ENCODE measurements at regions not wholly inside any gene's neighbourhood (a gene's known extent, or its start where the extent isn't known, plus 50 kb on each side); places are given as distances from the start of the nearest gene placed in this dataset.

GRCh38 chr18:51463483-51464136, 266.1 kb upstream of the MEX3C start (continued):
- TF ChIP-seq ZBTB33 (IDR thresholded peaks at IDR 0.05; ENCODE audit: extremely low read depth, insufficient replicate concordance, low read length) (no peak), SIN3A (IDR thresholded peaks at IDR 0.05; ENCODE audit: low read depth) (no peak), TCF7L2 (IDR thresholded peaks at IDR 0.05; ENCODE audit: borderline replicate concordance, extremely low read depth, insufficient read depth, insufficient read length) (no peak), ZFX (IDR thresholded peaks at IDR 0.05) (no peak), SP1 (IDR thresholded peaks at IDR 0.05; ENCODE audit: low read depth) (no peak), POLR2A (IDR thresholded peaks at IDR 0.05; ENCODE audit: borderline replicate concordance, extremely low read depth, insufficient read depth, insufficient read length) (no peak), POLR2AphosphoS5 (IDR thresholded peaks at IDR 0.05; ENCODE audit: low read depth, low read length) (no peak), EZH2 (IDR thresholded peaks at IDR 0.05) (no peak), EZH2phosphoT487 (IDR thresholded peaks at IDR 0.05; ENCODE audit: borderline replicate concordance) (no peak), RAD21 (IDR thresholded peaks at IDR 0.05; ENCODE audit: low read depth) (no peak), YY1 (IDR thresholded peaks at IDR 0.05; ENCODE audit: extremely low read depth, insufficient replicate concordance, low read depth, low read length) (no peak), ELF1 (IDR thresholded peaks at IDR 0.05; ENCODE audit: borderline replicate concordance, low read depth) (no peak)
- TF ChIP-seq, protein P1, sequence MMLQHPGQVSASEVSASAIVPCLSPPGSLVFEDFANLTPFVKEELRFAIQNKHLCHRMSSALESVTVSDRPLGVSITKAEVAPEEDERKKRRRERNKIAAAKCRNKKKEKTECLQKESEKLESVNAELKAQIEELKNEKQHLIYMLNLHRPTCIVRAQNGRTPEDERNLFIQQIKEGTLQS (IDR thresholded peaks at IDR 0.05): no peak
- TF ChIP-seq, protein P2, sequence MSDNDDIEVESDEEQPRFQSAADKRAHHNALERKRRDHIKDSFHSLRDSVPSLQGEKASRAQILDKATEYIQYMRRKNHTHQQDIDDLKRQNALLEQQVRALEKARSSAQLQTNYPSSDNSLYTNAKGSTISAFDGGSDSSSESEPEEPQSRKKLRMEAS (IDR thresholded peaks at IDR 0.05): no peak

Measured in HCT116 (cell line).